Epithelial cell of proximal tubule (primary cell): ENCODE measurements at regions not wholly inside any gene's neighbourhood (a gene's known extent, or its start where the extent isn't known, plus 50 kb on each side); places are given as distances from the start of the nearest gene placed in this dataset.

ENCODE experiments used
- DNase-seq: peaks from one replicate; pipeline ENCODE4 v3.0.0-alpha.2; 2011; ENCODE audit warnings: low read depth
- H3K4me3 ChIP-seq: 2 replicates; pipeline ENCODE4 v1.5.1; 2011; ENCODE audit warnings: low read depth, mild to moderate bottlenecking, low read length
- TF ChIP-seq, protein P1 (sequence below): conservative IDR thresholded peaks from 2 replicates; pipeline ENCODE4 v1.5.1; 2012; ENCODE audit warnings: low read depth, mild to moderate bottlenecking, low read length

DNA sequence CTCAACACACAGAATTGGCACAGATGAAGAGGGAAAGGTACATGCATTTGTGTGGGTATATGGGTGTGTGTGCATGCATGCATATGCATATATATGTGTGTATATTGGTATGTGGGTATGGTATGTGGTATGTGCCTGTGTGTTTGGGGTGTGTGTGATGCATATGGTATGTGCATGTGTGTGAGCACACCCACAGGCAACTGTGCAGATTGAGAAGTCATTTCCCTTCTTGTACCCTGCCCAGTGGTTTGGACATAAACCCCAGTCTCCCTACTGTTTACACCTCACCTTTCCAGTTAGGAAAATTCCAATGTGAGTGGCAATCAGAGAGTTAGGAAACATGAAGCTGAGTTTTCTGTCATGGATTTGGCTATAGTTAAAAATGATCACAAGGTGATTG, 178.0 kb downstream of the NXNL2 start:
- no peak overlapping the region for H3K4me3 ChIP-seq
- no peak for DNase-seq
- TF ChIP-seq, protein P1, sequence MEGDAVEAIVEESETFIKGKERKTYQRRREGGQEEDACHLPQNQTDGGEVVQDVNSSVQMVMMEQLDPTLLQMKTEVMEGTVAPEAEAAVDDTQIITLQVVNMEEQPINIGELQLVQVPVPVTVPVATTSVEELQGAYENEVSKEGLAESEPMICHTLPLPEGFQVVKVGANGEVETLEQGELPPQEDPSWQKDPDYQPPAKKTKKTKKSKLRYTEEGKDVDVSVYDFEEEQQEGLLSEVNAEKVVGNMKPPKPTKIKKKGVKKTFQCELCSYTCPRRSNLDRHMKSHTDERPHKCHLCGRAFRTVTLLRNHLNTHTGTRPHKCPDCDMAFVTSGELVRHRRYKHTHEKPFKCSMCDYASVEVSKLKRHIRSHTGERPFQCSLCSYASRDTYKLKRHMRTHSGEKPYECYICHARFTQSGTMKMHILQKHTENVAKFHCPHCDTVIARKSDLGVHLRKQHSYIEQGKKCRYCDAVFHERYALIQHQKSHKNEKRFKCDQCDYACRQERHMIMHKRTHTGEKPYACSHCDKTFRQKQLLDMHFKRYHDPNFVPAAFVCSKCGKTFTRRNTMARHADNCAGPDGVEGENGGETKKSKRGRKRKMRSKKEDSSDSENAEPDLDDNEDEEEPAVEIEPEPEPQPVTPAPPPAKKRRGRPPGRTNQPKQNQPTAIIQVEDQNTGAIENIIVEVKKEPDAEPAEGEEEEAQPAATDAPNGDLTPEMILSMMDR: no peak

GRCh38 chr9:88716596-88717290, 181.8 kb downstream of the NXNL2 start:
- no peak for DNase-seq
- TF ChIP-seq, protein P1: no peak
- no peak overlapping the region for H3K4me3 ChIP-seq

DNA sequence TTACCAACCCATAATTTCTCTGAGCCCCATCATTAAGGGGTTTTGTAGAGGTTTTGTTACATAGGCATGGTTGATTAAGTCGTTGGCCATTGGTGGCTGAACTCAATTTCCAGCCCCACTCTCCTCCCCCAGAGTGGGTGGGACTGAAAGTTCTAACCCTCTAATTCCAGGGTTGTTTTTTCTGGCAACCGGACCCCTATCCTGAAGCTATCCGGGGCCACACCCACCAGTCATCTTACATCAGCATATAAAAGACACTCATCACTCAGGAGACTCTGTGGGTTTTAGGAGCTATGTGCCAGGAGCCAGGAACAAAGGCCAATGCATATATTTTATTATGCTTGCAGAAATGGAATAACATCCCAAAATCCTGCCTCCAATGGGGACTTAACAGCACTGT, 186.0 kb downstream of the NXNL2 start:
- no peak overlapping the region for H3K4me3 ChIP-seq
- DNase-seq: no peak
- TF ChIP-seq, protein P1: no peak

DNA sequence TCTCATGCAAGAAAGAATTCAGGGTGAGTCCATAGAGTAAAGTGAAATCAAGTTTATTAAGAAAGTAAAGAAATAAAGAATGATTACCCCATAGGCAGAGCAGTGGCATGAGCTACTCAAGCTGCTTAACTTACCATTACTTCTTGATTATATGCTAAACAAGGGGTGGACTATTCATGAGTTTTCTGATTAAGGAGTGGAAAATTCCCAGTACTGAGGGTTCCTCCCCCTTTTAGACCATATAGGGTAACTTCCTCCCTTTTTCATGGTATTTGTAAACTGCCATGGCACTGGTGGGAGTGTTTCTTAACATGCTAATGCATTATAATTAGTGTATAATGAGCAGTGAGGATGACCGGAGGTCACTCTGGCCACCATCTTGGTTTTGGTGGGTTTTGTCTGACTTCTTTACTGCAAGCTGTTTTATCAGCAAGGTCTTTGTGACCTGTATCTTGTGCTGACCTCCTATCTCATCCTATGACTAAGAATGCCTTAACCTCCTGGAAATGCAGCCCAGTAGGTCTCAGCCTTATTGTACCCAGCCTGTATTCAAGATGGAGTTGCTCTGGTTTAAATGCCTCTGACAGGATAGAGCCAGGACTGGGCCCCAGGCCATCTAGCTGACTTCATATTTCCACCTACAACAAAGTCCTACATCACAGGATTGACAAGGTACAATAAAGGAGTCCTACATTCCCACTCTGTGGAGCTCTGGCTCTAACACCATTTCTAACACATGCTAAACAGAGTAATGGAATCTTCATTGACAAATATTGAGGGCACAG, 186.7 kb downstream of the NXNL2 start:
- H3K4me3 ChIP-seq: no peak overlapping the region
- no peak for DNase-seq
- TF ChIP-seq, protein P1: no peak

- no peak overlapping the region for H3K4me3 ChIP-seq
- TF ChIP-seq, protein P1: peak; percentile 83
- no peak for DNase-seq
Measured at GRCh38 chr9:88722753-88723152, 187.8 kb downstream of the NXNL2 start.

GRCh38 chr9:88723751-88724150, 188.8 kb downstream of the NXNL2 start:
- DNase-seq: no peak
- no peak overlapping the region for H3K4me3 ChIP-seq
- TF ChIP-seq, protein P1: no peak

DNA sequence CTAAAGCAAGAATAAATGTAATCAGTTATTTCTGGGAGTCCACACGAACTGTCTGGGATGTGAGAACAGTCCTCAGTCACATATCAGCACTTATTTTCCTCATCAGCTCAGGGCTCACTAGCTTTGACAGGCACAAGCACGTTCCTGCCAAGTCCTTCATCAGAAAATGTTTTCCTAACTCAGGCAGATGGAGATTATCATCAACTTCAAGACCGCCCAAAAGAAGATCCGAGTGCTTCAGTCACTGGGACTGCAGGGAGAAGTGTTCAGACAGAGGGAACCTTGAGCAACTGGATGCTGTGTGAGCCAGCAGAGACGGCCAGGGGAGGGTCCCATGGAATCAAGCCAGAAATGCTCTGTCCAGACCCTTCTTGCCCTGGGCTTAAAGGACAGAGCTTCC, 189.4 kb downstream of the NXNL2 start:
- TF ChIP-seq, protein P1: no peak
- DNase-seq: no peak
- H3K4me3 ChIP-seq: no peak overlapping the region
